Stimulated activated CD8-positive, alpha-beta memory T cell treated with anti-CD3 and anti-CD28 coated beads, Interleukin-2, amount 100 ng/mL, for 1 hour (primary cell): ENCODE measurements at regions not wholly inside any gene's neighbourhood (a gene's known extent, or its start where the extent isn't known, plus 50 kb on each side); places are given as distances from the start of the nearest gene placed in this dataset.

Source experiments
- DNase-seq, 2 donors: peaks; one replicate each; pipeline ENCODE4 v3.0.0-alpha.2; 2020; ENCODE audit warnings: low read depth in 2 of 2

DNA sequence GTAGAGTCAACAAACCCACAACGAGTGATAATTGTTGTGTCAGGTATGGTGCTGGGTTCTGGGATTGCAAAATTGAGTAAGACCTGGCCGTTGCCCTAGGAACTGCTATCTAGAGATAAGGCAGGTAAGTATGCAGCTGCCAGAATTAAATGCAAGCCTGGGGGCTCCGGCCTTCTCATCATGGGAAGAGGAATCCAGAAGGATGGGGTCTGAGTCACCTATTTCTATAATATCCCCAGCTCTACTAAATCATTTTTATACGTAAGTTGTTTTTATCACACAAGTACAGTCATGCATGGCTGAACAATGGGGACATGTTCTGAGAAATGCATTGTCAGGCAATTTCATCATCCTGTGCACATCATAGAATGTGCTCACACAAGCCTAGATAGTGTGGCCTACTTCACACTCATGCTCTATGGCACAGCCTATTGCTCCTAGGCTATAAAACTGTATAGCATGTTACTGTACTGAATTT lies 203.0 kb downstream of the KLF5 start:
- no peak for DNase-seq

DNA sequence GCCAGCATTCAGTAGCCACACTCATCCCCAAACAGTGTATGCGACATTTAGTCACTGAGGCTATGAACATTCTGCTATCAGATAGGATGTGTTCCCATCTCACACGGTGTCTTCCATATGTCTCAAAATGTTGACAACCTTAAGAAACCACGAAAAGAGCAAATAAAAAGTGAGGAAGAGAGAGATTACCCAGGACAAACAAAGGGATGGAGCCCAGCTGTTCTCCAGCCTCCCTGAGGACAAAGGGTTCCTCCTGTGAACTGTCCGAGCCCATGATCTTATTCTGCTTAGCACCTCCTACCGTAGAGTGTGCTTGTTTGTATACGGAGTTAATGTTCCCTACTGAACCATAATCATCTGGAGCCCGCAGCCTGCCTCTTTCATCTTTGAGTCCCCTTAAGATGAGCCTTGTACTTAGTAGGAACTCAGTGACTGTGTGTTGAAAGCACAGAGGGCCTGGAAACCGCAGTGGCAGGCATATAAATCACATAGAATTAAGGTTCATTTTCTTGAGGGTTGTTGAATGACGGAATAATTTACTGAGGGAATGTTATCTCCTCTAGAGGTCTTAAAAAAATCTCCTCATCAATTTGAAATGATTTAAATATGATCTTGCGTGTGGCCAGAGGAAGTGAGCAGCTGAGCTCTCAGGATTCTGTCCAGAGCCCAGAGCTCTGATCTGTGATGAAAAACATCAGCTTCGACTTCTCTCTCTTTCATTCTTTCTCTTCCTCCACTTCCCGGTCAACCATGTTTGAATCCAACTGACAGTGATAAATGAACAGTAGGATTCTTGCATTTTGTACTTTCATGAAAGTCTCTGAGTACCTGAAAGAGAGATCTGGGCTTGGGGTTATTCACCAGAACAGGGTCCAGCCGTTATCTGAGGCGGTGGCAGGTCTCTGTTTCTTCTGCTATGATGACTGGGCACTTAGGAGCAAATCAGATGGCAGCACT lies 200.5 kb downstream of the KLF5 start:
- DNase-seq: no peak

DNA sequence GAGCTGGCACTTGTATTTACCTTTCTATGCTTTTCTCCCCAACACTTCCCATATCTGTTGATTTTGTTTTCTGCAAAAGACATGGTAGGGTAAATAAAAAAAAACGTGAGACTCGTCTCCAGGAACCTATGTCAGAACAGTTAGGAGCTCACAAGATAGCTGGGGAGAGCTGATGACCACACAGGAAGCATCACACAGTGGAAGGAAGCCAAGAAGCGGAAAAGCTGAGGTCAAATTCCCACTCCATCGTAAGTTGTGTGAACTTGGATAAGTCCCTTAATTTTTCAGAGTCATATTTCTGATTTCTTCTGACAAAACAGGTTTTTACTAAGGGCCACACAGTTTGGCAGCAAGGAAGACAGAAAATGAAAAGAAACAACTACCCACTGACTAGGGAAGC lies 199.6 kb downstream of the KLF5 start:
- no peak for DNase-seq

DNA sequence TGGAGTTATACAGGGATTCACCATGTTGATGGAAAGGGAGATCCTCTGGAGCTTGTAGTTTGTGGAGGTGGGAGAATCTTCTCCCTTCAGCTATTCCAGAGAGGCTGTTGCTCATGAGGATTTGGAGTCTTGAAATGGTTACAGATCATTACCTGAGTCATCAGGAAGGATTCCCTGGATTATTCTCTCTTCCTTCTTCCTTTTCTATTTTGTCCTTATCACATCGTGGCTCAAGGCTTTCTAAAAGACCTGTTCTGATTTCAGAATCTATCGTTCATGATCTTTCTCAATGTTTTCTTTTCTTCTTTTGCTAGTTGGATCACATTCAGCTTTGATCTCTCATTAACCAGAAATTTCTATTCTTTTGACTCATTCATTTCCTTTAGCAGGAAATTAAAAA lies 196.0 kb downstream of the KLF5 start:
- DNase-seq: no peak

DNA sequence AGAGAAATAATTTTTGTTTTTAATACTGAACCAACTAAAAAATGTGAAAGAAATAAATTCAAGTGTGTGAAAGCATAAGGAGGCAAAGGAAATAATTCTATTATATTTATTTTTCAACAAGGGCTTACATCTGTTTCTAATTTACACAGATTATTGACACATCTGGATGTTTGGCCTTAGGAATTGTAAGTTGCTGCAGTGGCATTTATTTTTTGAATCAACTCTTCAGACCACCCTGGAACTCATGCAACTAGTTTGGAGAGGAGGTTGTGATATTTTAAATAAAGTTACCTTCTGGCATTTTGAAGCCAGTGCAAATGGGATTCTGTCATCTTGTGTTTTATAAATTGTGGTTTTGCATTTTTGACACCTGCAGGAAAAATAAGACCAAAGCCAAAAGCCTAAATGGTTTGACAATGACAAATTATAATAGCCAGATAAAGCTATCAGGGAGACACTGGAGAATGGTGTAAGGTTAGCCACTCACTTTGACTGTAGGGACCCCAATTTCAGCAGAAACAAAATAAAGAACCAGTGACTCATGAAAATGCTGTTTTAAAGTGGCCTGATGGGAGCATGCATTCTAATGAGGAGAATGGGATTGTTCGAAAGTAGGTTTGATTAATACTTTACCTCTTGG lies 192.9 kb downstream of the KLF5 start:
- DNase-seq: no peak

DNA sequence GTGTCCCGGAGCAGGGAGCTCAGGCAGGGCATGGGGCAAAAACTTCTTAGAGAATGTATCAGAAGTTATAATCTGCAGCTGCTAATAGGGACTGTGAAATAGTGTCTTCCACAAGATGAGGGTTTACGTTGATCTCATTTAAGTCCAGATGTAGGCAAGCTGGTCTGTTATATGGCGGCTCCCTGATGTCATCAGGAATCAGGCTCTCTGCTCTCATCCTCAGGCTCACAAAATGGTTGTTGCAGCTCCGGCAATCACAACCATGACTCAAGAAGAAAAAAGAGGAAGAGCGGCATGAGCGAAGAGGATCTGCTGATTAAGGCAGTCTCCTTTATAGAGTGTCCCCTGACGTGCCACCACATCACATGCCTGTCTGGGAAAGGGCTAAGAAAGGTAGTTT lies 191.3 kb downstream of the KLF5 start:
- no peak for DNase-seq

DNA sequence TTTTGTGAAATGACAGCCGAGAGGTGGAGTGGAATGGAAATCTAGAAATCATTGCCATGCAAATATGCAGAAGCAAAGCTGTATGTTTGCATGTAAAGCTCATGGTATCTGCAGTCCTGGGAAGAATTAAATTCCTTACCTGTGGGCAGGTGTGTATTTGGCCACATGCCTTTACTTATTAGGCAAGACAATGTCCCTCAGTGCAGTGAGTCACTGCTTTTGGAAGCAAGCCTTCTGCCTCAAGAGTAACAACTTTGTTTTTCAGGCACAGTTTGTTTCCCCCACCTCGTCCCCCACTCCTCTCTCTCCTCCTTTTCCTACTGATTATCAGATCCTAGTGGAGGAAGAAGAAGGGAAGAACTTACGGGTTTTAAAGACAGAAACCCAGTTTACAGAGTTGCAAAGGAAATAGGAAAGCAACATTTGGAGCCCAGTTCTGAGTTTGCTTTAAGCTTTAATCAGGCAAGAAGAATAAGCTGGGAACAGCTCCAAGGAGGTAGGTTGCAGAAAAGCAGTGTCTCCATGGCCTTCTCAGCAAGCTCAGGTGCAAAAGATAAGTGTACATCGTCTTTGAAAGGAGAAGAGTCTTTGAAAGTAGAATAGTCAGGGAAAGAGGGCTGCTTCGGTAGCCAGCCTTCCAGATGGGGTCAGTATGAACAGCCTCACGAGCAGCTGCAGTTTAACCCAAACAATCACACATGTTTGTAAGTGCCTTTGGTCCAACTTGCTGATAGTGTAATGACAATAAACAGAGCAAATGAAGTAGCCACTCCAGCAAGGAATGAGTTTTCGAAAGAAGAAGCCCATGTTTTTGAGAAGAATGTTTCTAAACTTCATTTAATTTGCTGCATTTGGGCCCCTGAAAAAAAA lies 190.1 kb downstream of the KLF5 start:
- DNase-seq: no peak

DNA sequence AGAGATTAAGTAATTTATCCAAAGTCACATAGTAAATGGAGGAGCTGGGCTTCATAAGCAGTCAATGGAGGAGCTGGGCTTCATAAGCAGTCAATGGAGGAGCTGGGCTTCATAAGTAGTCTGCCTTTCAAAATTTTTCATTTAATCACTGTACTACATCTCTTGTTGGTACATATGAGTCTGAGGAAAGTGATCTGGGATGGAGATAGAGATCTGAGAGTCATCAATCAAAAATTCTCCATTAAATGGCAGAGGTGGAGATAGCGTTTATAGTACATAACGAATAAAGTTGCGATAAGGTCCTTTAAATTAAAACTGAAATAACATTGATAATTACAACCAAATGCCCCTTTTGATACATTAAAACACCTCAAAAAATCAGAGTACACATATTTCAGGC lies 189.3 kb downstream of the KLF5 start:
- DNase-seq: no peak

DNA sequence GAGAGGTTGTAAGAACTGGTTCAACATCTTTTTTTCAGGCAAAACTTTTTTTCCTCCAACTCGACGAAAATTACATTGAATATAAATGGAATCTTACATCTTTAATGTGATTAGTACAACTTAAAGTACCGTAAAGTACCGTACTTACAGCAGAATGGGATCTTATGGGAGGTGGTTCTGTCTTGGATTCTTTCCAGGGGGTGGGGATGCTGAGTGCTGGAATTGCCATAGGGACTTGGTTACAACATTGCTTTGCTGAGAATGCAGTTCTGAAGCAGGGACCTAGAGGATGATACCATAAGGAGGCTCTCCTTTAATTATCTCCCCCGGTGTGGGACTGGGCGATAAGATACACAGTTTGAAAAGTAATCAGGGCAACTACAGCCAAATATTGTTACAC lies 186.4 kb downstream of the KLF5 start:
- DNase-seq: no peak

DNA sequence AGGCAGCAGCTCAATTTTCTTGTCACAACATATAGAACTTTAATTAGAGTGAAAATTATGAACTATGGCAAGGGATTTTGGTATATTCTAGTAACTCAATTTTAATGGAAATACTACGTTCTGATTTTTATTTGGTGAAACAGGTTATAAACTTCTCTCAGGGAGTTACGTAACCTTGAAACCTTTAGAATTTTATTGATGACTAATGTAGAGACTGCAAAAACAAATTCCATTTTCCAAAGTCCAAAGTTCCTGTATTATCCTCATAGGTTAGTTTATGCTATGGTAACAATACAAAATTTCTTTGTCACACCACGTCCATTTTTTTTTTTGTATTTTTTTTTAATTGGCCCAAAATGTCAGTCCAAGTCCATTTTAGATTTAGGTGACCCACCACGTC lies 185.7 kb downstream of the KLF5 start:
- no peak for DNase-seq

DNA sequence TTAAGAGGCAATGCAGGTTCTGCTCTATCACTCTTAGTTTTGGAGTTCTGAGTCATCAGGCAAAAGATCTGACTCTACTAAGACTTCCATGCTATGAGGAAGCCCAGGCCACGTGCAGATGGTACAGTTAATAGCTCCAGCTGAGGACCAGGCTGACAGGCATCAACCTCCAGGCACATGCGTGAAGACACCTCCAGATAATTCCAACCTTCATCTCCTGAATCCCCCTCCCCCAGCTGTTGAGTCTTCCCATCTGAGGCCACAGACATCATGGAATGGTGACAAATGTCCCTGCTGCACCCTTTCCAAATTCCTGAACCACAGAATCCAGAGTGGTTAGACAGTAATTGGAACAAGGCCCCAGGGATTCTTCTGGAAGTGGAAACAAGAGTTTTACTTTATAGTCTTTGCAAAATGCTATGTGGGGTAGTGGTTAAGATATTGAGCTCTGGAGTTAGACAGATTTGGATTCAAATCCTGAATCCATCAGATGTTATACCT lies 183.8 kb downstream of the KLF5 start:
- DNase-seq: no peak

DNA sequence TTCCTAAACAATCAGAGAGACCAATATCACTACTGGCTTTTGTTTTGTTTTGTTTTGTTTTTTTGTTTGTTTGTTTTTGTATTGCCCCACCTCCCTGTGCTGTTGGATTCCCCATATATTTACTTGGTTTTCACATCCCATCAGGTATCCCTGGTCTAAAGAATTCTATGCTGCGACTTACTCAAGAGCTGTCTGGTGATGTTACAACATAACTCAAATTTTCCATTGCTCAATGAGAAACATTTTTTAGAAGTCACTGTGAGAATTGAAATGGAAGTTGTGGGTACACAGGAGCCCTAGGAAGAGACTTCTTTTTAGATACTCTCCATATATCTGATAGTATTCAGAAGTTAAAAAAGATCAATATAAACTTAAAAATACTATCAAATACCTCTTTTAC lies 181.4 kb downstream of the KLF5 start:
- DNase-seq: no peak

DNA sequence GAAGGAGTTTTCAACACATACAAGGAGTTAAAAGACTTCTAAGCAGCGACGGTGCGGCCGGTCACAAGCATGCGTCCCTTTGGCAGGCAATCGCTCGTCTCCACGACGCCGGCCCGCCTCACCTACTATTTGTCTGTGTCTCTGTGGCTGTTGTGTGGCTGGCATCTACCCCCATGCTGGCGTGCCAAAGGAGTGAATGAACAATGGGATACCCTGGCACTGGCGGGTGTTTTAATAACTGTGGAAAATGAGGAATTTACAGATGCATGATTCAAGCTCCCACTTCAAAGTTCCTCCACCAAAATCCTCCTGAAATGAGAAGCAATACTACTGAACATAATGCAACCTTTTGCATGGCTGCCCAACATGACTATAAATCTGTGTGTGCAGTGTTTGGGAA lies 176.6 kb downstream of the KLF5 start:
- DNase-seq: no peak

DNA sequence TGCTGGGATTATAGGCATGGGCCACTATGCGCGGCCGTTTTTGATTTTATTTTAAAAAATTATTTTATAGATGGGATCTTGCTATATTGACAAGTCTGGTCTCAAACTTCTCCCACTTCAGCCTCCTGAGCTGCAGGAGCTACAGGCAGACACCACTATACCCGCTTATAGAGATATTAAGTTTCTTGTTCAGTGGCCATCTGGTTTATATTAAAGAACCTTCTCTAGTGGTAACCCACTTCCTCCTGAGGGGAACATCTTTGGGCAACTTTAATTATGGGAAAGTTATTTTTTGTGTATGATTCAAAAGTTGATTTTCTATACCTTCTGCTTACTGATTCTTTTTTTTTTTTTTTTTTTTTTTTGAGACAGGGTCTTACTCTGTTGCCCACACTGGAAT lies 172.7 kb downstream of the KLF5 start:
- DNase-seq: no peak

DNA sequence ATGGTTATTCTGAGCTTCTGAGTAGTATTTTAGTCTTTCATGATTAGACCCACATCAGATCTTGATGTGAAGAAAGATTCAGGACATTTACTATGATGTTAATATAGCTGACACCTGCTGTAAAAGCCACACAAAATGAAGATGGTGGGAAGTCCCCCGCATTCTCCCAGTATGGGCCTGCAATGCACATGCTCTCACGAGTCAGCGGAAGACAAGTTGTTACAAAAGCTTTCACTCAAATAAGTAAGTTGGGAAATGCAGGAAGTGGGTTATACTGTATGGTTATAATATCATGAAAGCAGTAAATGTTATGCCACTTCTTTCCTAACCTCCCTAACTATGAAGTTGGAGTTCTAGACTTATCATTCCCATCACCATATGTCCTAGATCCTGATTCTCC lies 171.9 kb downstream of the KLF5 start:
- no peak for DNase-seq

DNA sequence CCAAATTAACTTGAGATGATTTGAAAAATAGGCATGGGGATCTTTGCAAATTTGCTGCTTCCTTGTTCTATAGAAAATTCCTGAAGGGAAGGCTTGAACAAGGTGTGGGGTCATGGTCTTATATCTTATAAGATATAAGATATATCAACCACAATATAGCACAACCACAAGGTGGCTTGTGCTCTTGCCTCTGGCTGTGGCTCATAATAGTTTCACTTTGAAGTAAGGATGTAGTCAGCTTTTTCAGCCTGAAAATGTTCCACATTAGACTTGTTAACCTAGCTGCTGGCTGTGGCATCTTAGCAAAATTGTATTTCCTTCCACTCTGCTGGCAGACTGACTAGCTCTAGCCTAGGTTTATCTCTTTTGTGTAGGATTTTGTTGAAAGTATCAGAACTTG lies 169.7 kb downstream of the KLF5 start:
- no peak for DNase-seq

DNA sequence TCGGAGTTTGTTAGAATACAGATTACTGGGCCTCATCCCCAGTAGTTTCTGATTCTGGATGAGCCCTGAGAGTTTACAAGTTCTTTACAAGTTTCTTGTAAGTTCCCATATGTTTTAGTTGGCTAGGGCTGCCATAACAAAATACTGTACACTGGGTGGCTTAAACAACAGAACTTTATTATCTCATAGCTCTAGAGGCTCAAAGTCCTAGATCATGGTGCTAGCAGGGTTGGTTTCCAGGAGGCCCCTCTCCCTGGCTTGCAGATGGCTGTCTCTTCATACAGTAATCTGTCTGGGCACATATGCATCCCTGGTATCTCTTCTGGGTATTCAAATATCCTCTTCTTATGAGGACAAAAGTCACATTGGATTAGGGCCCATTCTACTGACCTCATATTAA lies 167.2 kb downstream of the KLF5 start:
- DNase-seq: no peak

DNA sequence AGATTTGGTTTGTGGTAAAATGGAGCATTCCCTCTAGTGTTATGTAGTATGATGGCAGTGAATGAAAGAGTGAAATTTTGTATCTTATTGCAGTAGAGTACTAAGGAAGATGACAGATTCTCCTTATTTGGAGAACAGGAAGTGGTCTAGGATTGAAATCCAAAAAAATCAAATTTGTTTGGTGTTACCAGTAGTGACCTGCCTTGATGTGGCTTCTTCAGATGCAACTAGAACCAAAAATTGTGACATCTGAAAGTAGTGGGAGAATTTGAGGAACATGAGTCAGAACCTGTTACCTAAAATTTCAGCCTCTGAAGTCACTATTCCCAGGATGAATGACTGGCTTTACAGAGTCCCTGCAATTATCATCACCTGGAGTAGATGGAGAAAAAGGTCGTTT lies 165.9 kb downstream of the KLF5 start:
- no peak for DNase-seq

DNA sequence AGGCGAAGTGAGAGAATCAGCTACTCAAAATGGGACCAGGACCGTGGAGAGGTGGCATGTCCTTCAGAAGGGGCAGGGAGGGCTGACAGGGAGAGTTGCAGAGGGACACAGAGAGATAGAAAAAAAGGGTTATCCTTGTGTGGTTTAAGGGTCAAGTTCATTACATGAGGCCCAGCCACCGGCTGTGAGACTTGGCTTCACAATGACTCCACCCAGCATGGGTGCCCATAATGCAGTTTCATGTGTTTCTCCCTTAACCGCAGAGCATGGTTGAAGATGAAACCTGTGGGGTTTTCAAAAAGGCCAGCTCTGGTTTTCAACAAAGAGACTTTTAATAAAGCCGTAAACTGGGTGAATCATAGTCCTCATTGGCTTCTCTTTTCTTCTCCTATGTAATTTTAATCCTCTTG lies 164.6 kb downstream of the KLF5 start:
- no peak for DNase-seq

DNA sequence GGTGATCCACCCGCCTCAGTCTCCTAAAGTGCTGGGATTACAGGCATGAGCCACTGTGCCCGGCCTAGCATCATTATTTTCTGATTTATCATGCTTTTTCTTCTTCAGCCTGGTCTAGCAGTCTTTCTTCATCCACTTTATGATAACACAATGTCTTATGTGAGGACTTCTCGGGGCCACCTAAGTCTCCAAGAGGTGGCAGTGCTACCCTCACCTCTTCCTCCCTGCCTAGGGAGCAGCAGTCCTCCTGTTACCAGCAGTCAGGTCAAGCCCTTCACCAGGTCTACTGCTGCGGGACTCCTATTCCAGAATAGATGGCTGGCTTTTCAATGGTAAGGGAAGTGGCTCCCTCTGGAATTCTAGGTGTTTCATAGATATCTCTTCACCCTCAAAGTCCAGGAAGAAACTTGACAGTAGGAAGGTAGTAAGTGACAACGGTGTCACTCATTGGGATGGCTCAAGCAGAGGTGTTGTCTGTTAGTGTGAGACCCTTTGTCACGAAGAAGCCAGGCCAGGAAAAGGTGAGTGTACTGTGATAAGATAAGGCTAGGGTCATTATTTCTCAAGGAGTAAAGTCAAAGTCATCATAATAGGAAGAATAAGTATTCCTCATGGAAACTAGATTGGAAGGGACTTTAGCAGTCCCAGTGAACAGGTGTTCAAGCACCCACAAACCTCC lies 164.0 kb downstream of the KLF5 start:
- no peak for DNase-seq

DNA sequence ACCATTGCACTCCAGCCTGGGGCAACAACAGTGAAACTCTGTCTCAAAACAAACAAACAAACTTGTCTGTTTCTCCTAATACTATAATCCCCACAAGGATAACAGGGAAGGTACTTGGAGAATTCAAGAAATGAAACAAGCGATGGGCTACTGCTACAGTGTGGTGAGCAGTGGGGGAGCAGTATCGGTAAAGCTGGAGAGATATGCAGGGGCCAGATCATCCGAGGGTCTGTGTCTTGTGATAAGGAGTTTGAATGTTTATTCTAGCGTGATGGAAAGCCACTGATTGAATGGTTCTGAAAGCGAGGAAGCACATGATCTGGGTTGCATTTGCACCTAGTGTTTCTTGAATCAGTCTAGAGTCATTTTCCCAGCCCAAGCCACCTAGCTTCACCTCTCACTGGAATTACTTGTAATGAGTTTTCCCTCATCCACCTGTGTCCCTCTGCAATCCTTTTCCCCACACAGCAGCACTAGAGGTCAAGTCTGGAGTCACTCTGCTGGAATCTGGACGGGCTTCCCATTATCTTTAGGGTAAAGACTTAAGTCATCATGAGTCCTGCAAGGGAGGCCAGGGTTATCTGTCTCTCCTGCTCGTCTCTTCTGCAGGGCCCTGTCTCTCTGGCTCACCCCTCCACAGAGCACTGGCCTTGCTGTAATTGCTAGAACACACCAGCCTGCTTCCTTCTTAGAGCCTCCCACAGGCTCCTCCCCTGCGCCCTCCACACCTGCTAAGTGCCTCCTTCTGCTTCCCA lies 162.3 kb downstream of the KLF5 start:
- DNase-seq: no peak
